SK-N-SH treated with all-trans-retinoic acid at 6 μM for 48 hours (cell line): ENCODE measurements at regions not wholly inside any gene's neighbourhood (a gene's known extent, or its start where the extent isn't known, plus 50 kb on each side); places are given as distances from the start of the nearest gene placed in this dataset.

ENCODE experiments used
- ATAC-seq: fragments of 200-7000 bp; cut with Tn5 transposase; 3 replicates; pipeline ENCODE4 v1.9.1; 2020; ENCODE audit warnings: mild to moderate bottlenecking, moderate library complexity
- ARNTL ChIP-seq: fragments of 450-650 bp; formaldehyde crosslinking; IDR thresholded peaks from 2 replicates; pipeline ENCODE4 v1.5.0; 2020; ENCODE audit warnings: low read depth, mild to moderate bottlenecking, moderate library complexity, borderline replicate concordance
- BACH2 ChIP-seq: fragments of 250-450 bp; sonication (Bioruptor Pico); IDR thresholded peaks from 2 replicates; pipeline ENCODE4 v1.9.0; 2021; ENCODE audit warnings: mild to moderate bottlenecking, borderline replicate concordance
- CSDC2 ChIP-seq: fragments of 250-450 bp; sonication (Bioruptor Pico); IDR thresholded peaks from 2 replicates; pipeline ENCODE4 v1.5.0; 2020; ENCODE audit warnings: mild to moderate bottlenecking, moderate library complexity
- GLIS3 ChIP-seq: fragments of 250-450 bp; sonication (Bioruptor Pico); IDR thresholded peaks from 2 replicates; pipeline ENCODE4 v1.5.0; 2020; ENCODE audit warnings: mild to moderate bottlenecking, moderate library complexity
- ISL1 ChIP-seq: fragments of 250-450 bp; sonication (Bioruptor Pico); IDR thresholded peaks from 2 replicates; pipeline ENCODE4 v2.1.2; 2022; ENCODE audit warnings: mild to moderate bottlenecking, moderate library complexity
- PPARA ChIP-seq: fragments of 250-450 bp; sonication (Bioruptor Pico); IDR thresholded peaks from 2 replicates; pipeline ENCODE4 v1.5.0; 2020; ENCODE audit warnings: mild to moderate bottlenecking, borderline replicate concordance
- SNAI2 ChIP-seq: fragments of 250-450 bp; sonication (Bioruptor Pico); IDR thresholded peaks from 2 replicates; pipeline ENCODE4 v1.5.0; 2020; ENCODE audit warnings: mild to moderate bottlenecking, moderate library complexity
- TCF4 ChIP-seq: fragments of 250-450 bp; sonication (Bioruptor Pico); IDR thresholded peaks from 2 replicates; pipeline ENCODE4 v1.8.0; 2021; ENCODE audit warnings: mild to moderate bottlenecking, moderate library complexity, borderline replicate concordance
- TOX ChIP-seq: fragments of 250-450 bp; sonication (Bioruptor Pico); IDR thresholded peaks from 2 replicates; pipeline ENCODE4 v1.8.0; 2021; ENCODE audit warnings: mild to moderate bottlenecking, moderate library complexity, borderline replicate concordance
- ZC3H10 ChIP-seq: fragments of 250-450 bp; sonication (Bioruptor Pico); IDR thresholded peaks from 2 replicates; pipeline ENCODE4 v1.5.1; 2021; ENCODE audit warnings: mild to moderate bottlenecking, moderate library complexity
- ZFP3 ChIP-seq: fragments of 250-450 bp; sonication (Bioruptor Pico); IDR thresholded peaks from 2 replicates; pipeline ENCODE4 v1.5.0; 2020; ENCODE audit warnings: mild to moderate bottlenecking, moderate library complexity
- ZNF565 ChIP-seq: fragments of 450-650 bp; formaldehyde crosslinking; conservative IDR thresholded peaks from 2 replicates; pipeline ENCODE4 v1.5.0; 2020; ENCODE audit warnings: low read depth, mild to moderate bottlenecking, moderate library complexity
- ZNF70 ChIP-seq: fragments of 450-650 bp; formaldehyde crosslinking; IDR thresholded peaks from 2 replicates; pipeline ENCODE4 v1.5.0; 2020; ENCODE audit warnings: mild to moderate bottlenecking, moderate library complexity
- ZNF8 ChIP-seq: fragments of 450-650 bp; formaldehyde crosslinking; IDR thresholded peaks from 2 replicates; pipeline ENCODE4 v1.5.0; 2020; ENCODE audit warnings: mild to moderate bottlenecking, moderate library complexity
- TF ChIP-seq, protein P1 (sequence below): fragments of 250-450 bp; sonication (Bioruptor Pico); IDR thresholded peaks from 2 replicates; pipeline ENCODE4 v1.5.0; 2020; ENCODE audit warnings: mild to moderate bottlenecking, moderate library complexity
- TF ChIP-seq, protein P2 (sequence below): fragments of 250-450 bp; sonication (Bioruptor Pico); IDR thresholded peaks from 2 replicates; pipeline ENCODE4 v1.5.1; 2021; ENCODE audit warnings: mild to moderate bottlenecking, moderate library complexity
- TF ChIP-seq, protein P3 (sequence below): fragments of 250-450 bp; sonication (Bioruptor Pico); IDR thresholded peaks from 2 replicates; pipeline ENCODE4 v1.8.0; 2020; ENCODE audit warnings: mild to moderate bottlenecking, moderate library complexity, borderline replicate concordance
- TF ChIP-seq, protein P4 (sequence below): fragments of 250-450 bp; sonication (Bioruptor Pico); IDR thresholded peaks from 2 replicates; pipeline ENCODE4 v1.8.0; 2021; ENCODE audit warnings: low read depth, mild to moderate bottlenecking, moderate library complexity, borderline replicate concordance

DNA sequence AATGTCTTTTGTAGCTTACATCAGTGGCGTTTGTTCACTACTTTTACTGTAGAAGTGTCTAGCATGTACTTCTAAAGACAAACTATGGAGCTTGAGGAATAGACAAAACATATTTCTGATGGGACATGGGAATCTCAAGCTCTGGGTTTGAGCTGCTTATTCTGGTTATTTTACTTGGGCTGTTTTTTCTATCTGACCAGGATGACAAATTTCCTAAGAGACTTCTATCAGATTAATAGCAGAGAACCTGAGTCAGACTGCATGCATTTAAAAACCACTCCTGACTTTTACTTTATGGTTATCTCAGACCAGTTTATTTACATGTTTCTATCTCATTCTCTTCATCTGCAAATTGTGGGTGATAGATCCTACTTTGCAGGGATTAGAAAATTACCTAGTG, 1282.3 kb upstream of the GJE1 start:
- ATAC-seq: peak; percentile 59
- no peak for TF ChIP-seq ZNF8 (CRISPR knock-in tag)
- TF ChIP-seq GLIS3: no peak
- TF ChIP-seq ISL1 (CRISPR knock-in tag): no peak
- TF ChIP-seq, protein P1, sequence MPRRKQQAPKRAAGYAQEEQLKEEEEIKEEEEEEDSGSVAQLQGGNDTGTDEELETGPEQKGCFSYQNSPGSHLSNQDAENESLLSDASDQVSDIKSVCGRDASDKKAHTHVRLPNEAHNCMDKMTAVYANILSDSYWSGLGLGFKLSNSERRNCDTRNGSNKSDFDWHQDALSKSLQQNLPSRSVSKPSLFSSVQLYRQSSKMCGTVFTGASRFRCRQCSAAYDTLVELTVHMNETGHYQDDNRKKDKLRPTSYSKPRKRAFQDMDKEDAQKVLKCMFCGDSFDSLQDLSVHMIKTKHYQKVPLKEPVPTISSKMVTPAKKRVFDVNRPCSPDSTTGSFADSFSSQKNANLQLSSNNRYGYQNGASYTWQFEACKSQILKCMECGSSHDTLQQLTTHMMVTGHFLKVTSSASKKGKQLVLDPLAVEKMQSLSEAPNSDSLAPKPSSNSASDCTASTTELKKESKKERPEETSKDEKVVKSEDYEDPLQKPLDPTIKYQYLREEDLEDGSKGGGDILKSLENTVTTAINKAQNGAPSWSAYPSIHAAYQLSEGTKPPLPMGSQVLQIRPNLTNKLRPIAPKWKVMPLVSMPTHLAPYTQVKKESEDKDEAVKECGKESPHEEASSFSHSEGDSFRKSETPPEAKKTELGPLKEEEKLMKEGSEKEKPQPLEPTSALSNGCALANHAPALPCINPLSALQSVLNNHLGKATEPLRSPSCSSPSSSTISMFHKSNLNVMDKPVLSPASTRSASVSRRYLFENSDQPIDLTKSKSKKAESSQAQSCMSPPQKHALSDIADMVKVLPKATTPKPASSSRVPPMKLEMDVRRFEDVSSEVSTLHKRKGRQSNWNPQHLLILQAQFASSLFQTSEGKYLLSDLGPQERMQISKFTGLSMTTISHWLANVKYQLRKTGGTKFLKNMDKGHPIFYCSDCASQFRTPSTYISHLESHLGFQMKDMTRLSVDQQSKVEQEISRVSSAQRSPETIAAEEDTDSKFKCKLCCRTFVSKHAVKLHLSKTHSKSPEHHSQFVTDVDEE (CRISPR knock-in tag): no peak
- TF ChIP-seq ZC3H10 (CRISPR knock-in tag): no peak
- TF ChIP-seq, protein P2, sequence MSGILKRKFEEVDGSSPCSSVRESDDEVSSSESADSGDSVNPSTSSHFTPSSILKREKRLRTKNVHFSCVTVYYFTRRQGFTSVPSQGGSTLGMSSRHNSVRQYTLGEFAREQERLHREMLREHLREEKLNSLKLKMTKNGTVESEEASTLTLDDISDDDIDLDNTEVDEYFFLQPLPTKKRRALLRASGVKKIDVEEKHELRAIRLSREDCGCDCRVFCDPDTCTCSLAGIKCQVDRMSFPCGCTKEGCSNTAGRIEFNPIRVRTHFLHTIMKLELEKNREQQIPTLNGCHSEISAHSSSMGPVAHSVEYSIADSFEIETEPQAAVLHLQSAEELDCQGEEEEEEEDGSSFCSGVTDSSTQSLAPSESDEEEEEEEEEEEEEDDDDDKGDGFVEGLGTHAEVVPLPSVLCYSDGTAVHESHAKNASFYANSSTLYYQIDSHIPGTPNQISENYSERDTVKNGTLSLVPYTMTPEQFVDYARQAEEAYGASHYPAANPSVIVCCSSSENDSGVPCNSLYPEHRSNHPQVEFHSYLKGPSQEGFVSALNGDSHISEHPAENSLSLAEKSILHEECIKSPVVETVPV (CRISPR knock-in tag): no peak
- TF ChIP-seq SNAI2 (CRISPR knock-in tag): no peak
- no peak for TF ChIP-seq ZFP3
- no peak for TF ChIP-seq TCF4 (CRISPR knock-in tag)
- no peak for TF ChIP-seq CSDC2 (CRISPR knock-in tag)

DNA sequence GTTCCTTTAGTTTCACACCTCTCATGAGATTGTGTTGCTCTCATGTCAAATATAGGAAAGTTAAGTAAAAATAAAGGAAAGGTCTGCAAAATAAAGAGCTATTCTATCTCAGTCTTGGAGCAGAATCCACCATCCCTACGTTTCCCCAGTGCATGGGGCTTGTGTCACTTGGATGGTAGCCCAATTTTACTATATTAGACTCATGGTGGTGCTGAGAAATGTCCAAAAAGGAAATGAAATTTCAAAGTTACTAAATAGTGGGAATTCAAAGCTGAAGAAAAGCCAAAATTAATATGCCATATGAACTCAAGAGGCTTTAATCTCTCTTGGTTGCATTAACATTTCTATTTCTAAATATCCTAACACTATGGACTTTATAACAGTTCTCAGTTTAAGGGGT, 1283.3 kb upstream of the GJE1 start:
- TF ChIP-seq ZFP3: no peak
- TF ChIP-seq PPARA (CRISPR knock-in tag): no peak
- no peak for TF ChIP-seq ISL1 (CRISPR knock-in tag)
- TF ChIP-seq TOX (CRISPR knock-in tag): no peak
- TF ChIP-seq SNAI2 (CRISPR knock-in tag): no peak
- TF ChIP-seq ARNTL (CRISPR knock-in tag): no peak
- TF ChIP-seq BACH2 (CRISPR knock-in tag): no peak
- no peak for TF ChIP-seq ZC3H10 (CRISPR knock-in tag)
- TF ChIP-seq, protein P3, sequence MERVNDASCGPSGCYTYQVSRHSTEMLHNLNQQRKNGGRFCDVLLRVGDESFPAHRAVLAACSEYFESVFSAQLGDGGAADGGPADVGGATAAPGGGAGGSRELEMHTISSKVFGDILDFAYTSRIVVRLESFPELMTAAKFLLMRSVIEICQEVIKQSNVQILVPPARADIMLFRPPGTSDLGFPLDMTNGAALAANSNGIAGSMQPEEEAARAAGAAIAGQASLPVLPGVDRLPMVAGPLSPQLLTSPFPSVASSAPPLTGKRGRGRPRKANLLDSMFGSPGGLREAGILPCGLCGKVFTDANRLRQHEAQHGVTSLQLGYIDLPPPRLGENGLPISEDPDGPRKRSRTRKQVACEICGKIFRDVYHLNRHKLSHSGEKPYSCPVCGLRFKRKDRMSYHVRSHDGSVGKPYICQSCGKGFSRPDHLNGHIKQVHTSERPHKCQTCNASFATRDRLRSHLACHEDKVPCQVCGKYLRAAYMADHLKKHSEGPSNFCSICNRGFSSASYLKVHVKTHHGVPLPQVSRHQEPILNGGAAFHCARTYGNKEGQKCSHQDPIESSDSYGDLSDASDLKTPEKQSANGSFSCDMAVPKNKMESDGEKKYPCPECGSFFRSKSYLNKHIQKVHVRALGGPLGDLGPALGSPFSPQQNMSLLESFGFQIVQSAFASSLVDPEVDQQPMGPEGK (CRISPR knock-in tag): no peak
- TF ChIP-seq ZNF70 (CRISPR knock-in tag): no peak
- TF ChIP-seq, protein P1 (CRISPR knock-in tag): no peak
- TF ChIP-seq CSDC2 (CRISPR knock-in tag): no peak
- TF ChIP-seq, protein P4, sequence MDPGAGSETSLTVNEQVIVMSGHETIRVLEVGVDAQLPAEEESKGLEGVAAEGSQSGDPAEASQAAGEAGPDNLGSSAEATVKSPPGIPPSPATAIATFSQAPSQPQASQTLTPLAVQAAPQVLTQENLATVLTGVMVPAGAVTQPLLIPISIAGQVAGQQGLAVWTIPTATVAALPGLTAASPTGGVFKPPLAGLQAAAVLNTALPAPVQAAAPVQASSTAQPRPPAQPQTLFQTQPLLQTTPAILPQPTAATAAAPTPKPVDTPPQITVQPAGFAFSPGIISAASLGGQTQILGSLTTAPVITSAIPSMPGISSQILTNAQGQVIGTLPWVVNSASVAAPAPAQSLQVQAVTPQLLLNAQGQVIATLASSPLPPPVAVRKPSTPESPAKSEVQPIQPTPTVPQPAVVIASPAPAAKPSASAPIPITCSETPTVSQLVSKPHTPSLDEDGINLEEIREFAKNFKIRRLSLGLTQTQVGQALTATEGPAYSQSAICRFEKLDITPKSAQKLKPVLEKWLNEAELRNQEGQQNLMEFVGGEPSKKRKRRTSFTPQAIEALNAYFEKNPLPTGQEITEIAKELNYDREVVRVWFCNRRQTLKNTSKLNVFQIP (CRISPR knock-in tag): no peak
- TF ChIP-seq, protein P2 (CRISPR knock-in tag): no peak
- no peak for TF ChIP-seq ZNF8 (CRISPR knock-in tag)
- TF ChIP-seq ZNF565 (CRISPR knock-in tag): no peak

More for the DNA sequence above, 1283.3 kb upstream of the GJE1 start:
- no peak for ATAC-seq
